Uterus (tissue), 3 donors: ENCODE measurements at regions not wholly inside any gene's neighbourhood (a gene's known extent, or its start where the extent isn't known, plus 50 kb on each side); places are given as distances from the start of the nearest gene placed in this dataset.
"Not testable (repeated sequence)": the region's sequence is repeated elsewhere in the genome, so short reads cannot be mapped to it uniquely, and the experiment has no call there.

ENCODE experiments used
- DNase-seq, 2 donors: peaks; one replicate each; pipeline ENCODE4 v3.0.0-alpha.2; 2019 to 2020
- H3K27ac ChIP-seq, 2 donors: fragments of 200-600 bp; sonication (generic); 1 replicate in 1 of 2; 2 replicates in 1 of 2; pipeline ENCODE4 v1.5.1; 2016 to 2018
- H3K27me3 ChIP-seq, 2 donors: fragments of 200-600 bp; sonication (generic); one replicate each; pipeline ENCODE4 v1.5.1; 2018 to 2019; ENCODE audit warnings: control low read depth in 1 of 2
- H3K36me3 ChIP-seq, 2 donors: fragments of 200-600 bp; sonication (generic); one replicate each; pipeline ENCODE4 v1.5.1; 2019; ENCODE audit warnings: control low read depth in 1 of 2
- H3K4me1 ChIP-seq, 2 donors: fragments of 200-600 bp; sonication (generic); one replicate each; pipeline ENCODE4 v1.5.1; 2018 to 2019; ENCODE audit warnings: control low read depth in 1 of 2
- H3K4me3 ChIP-seq, 2 donors: fragments of 200-600 bp; sonication (generic); 1 replicate in 1 of 2; 2 replicates in 1 of 2; pipeline ENCODE4 v1.5.1; 2018 to 2019; ENCODE audit warnings: mild to moderate bottlenecking in 1 of 2
- H3K9me3 ChIP-seq, 2 donors: fragments of 200-600 bp; sonication (generic); one replicate each; pipeline ENCODE4 v1.5.1; 2019; ENCODE audit warnings: control low read depth in 1 of 2
- CTCF ChIP-seq, 4 experiments: fragments of 200-600 bp in 2 of 4; fragments of 450-650 bp in 2 of 4; sonication (generic) in 2 of 4; IDR thresholded peaks; one replicate each; pipeline ENCODE4 v1.5.1; 2016 to 2019; ENCODE audit warnings: antibody characterized with exemption in 4 of 4, mild to moderate bottlenecking in 2 of 4, moderate library complexity in 1 of 4
- POLR2A ChIP-seq, 2 donors: fragments of 450-650 bp; IDR thresholded peaks; one replicate each; pipeline ENCODE4 v1.6.1; 2016; ENCODE audit warnings: antibody characterized with exemption in 2 of 2, mild to moderate bottlenecking in 1 of 2, moderate library complexity in 1 of 2
- intact Hi-C: fragments of 100-400 bp; cut with DNase I; formaldehyde crosslinking; loops from one replicate; pipeline ENCODE4 v1.15.1; 2023; ENCODE audit warnings: low total_unique reads
- donor health status: DM: yes; HTN: yes; CAD: no.

- no peaks in the 10 kb centered on the region for H3K36me3 ChIP-seq
- no peak overlapping the region for H3K4me3 ChIP-seq
- no peaks in the 10 kb centered on the region for H3K9me3 ChIP-seq
- TF ChIP-seq CTCF (IDR thresholded peaks at IDR 0.05) (no peak), POLR2A (IDR thresholded peaks at IDR 0.05) (no peak)
- no peaks in the 10 kb centered on the region for H3K4me1 ChIP-seq
- H3K27ac ChIP-seq, result no peak overlapping the region
- intact Hi-C loops, result no loop called here
- no peaks in the 10 kb centered on the region for H3K27me3 ChIP-seq
- no peak for DNase-seq
Observed at GRCh38 chr7:114812570-114812969, 109.3 kb upstream of the MDFIC start.

GRCh38 chr7:114813624-114814023 is 108.3 kb upstream of the MDFIC start:
- no peak overlapping the region for H3K4me3 ChIP-seq
- no peak overlapping the region for H3K27ac ChIP-seq
- no peaks in the 10 kb centered on the region for H3K27me3 ChIP-seq
- no peaks in the 10 kb centered on the region for H3K4me1 ChIP-seq
- intact Hi-C loops, result no loop called here
- no peak for DNase-seq
- TF ChIP-seq POLR2A (IDR thresholded peaks at IDR 0.05), result no peak
- TF ChIP-seq CTCF (IDR thresholded peaks at IDR 0.05), result no peak
- H3K9me3 ChIP-seq, result no peaks in the 10 kb centered on the region
- H3K36me3 ChIP-seq, result no peaks in the 10 kb centered on the region

- H3K4me3 ChIP-seq, H3K36me3 ChIP-seq, H3K9me3 ChIP-seq, H3K4me1 ChIP-seq, intact Hi-C loops, DNase-seq, H3K27me3 ChIP-seq, H3K27ac ChIP-seq: not testable (repeated sequence)
Observed at GRCh38 chr7:114817036-114817435, 104.9 kb upstream of the MDFIC start.

GRCh38 chr7:114818501-114818900 is 103.4 kb upstream of the MDFIC start:
- Histone ChIP-seq H3K27me3 (no peaks in the 10 kb centered on the region), H3K36me3 (no peaks in the 10 kb centered on the region), H3K4me1 (peaks cover 0 to 5% of the 10 kb centered on the region in 2 donors), H3K4me3 (no peak overlapping the region), H3K9me3 (no peaks in the 10 kb centered on the region), H3K27ac (no peak overlapping the region)
- no peak for DNase-seq
- TF ChIP-seq CTCF (IDR thresholded peaks at IDR 0.05), result no peak
- TF ChIP-seq POLR2A (IDR thresholded peaks at IDR 0.05), result no peak
- intact Hi-C loops, result no loop called here

GRCh38 chr7:114819616-114820362 is 102.1 kb upstream of the MDFIC start:
- no peak for TF ChIP-seq POLR2A (IDR thresholded peaks at IDR 0.05)
- TF ChIP-seq CTCF (IDR thresholded peaks at IDR 0.05), result no peak
- DNase-seq, result peak in 1 of 2 donors; percentile 41
- intact Hi-C loops, result no loop called here
- H3K27ac ChIP-seq, result peak overlapping the region; percentile 30 to 48
- H3K27me3 ChIP-seq, result no peaks in the 10 kb centered on the region
- H3K4me1 ChIP-seq, result peaks cover 0 to 5% of the 10 kb centered on the region in 2 donors
- no peaks in the 10 kb centered on the region for H3K9me3 ChIP-seq
- H3K4me3 ChIP-seq, result no peak overlapping the region
- no peaks in the 10 kb centered on the region for H3K36me3 ChIP-seq
